H9 (cell line): ENCODE measurements at regions not wholly inside any gene's neighbourhood (a gene's known extent, or its start where the extent isn't known, plus 50 kb on each side); places are given as distances from the start of the nearest gene placed in this dataset.

Experiments
- DNase-seq: peaks from one replicate; pipeline ENCODE4 v3.0.0-alpha.2; 2017
- H2AFZ ChIP-seq: one replicate; pipeline ENCODE4 v1.6.1; 2013; ENCODE audit warnings: mild to moderate bottlenecking, low read length, control low read depth, moderate library complexity
- H2AK5ac ChIP-seq: 2 replicates; pipeline ENCODE4 v1.6.1; 2013; ENCODE audit warnings: low read length, control low read depth, mixed read lengths; ENCODE audit not compliant: insufficient read length
- H2BK120ac ChIP-seq: one replicate; pipeline ENCODE4 v1.6.1; 2013; ENCODE audit warnings: low read depth, mild to moderate bottlenecking, low read length, control low read depth, inconsistent platforms; ENCODE audit not compliant: poor library complexity, severe bottlenecking
- H2BK12ac ChIP-seq: 2 replicates; pipeline ENCODE4 v1.6.1; 2013; ENCODE audit warnings: low read length, control low read depth, mixed read lengths, low read depth; ENCODE audit not compliant: insufficient read length
- H2BK15ac ChIP-seq: 2 replicates; pipeline ENCODE4 v1.6.1; 2013; ENCODE audit warnings: low read depth, low read length, control low read depth
- H2BK20ac ChIP-seq: one replicate; pipeline ENCODE4 v1.6.1; 2013; ENCODE audit warnings: low read depth, mild to moderate bottlenecking, low read length, control low read depth, inconsistent platforms; ENCODE audit not compliant: poor library complexity, severe bottlenecking
- H2BK5ac ChIP-seq: 2 replicates; pipeline ENCODE4 v1.6.1; 2013; ENCODE audit warnings: low read length, control low read depth, mixed read lengths; ENCODE audit not compliant: insufficient read length
- H3K14ac ChIP-seq: 2 replicates; pipeline ENCODE4 v1.6.1; 2013; ENCODE audit warnings: low read length, control low read depth; ENCODE audit not compliant: insufficient read depth
- H3K18ac ChIP-seq: 2 replicates; pipeline ENCODE4 v1.6.1; 2013; ENCODE audit warnings: low read depth, mild to moderate bottlenecking, mixed read lengths, low read length, control low read depth; ENCODE audit not compliant: insufficient read length
- H3K23ac ChIP-seq: 2 replicates; pipeline ENCODE4 v1.6.1; 2013; ENCODE audit warnings: low read length, control low read depth, mixed read lengths, low read depth; ENCODE audit not compliant: insufficient read length
- H3K23me2 ChIP-seq: 2 replicates; pipeline ENCODE4 v1.6.1; 2013; ENCODE audit warnings: low read depth, mild to moderate bottlenecking, mixed read lengths, low read length, control low read depth; ENCODE audit not compliant: insufficient read length, poor library complexity, severe bottlenecking
- H3K27ac ChIP-seq: 2 replicates; pipeline ENCODE4 v1.5.1; 2013; ENCODE audit warnings: low read length, control low read depth, mixed read lengths, low read depth; ENCODE audit not compliant: insufficient read length
- H3K27me3 ChIP-seq: 2 replicates; pipeline ENCODE4 v1.6.1; 2013; ENCODE audit warnings: low read length, control low read depth, inconsistent platforms; ENCODE audit not compliant: insufficient read depth
- H3K4ac ChIP-seq: 2 replicates; pipeline ENCODE4 v1.6.1; 2013; ENCODE audit warnings: low read depth, mild to moderate bottlenecking, control low read depth, inconsistent platforms, low read length, moderate library complexity
- H3K4me1 ChIP-seq: 2 replicates; pipeline ENCODE4 v1.6.1; 2013; ENCODE audit warnings: low read length, control low read depth, inconsistent platforms; ENCODE audit not compliant: insufficient read depth
- H3K4me2 ChIP-seq: 2 replicates; pipeline ENCODE4 v1.6.1; 2013; ENCODE audit warnings: low read length, control low read depth, mixed read lengths; ENCODE audit not compliant: insufficient read length, insufficient read depth
- H3K56ac ChIP-seq: 2 replicates; pipeline ENCODE4 v1.6.1; 2013; ENCODE audit warnings: low read depth, mild to moderate bottlenecking, mixed read lengths, low read length, control low read depth; ENCODE audit not compliant: insufficient read length
- H3K79me1 ChIP-seq: 2 replicates; pipeline ENCODE4 v1.6.1; 2013; ENCODE audit warnings: low read depth, mild to moderate bottlenecking, moderate library complexity, low read length, control low read depth, inconsistent platforms; ENCODE audit not compliant: insufficient read depth, poor library complexity, severe bottlenecking
- H3K79me2 ChIP-seq: 2 replicates; pipeline ENCODE4 v1.6.1; 2013; ENCODE audit warnings: low read length, control low read depth, inconsistent platforms; ENCODE audit not compliant: insufficient read depth
- H3K9ac ChIP-seq: 2 replicates; pipeline ENCODE4 v1.6.1; 2013; ENCODE audit warnings: low read length, control low read depth, mixed read lengths; ENCODE audit not compliant: insufficient read length; ENCODE audit errors: extremely low read depth
- H3K9me3 ChIP-seq: one replicate; pipeline ENCODE4 v1.6.1; 2013; ENCODE audit warnings: low read depth, low read length, inconsistent platforms; ENCODE audit not compliant: control insufficient read depth
- H3T11ph ChIP-seq: one replicate; pipeline ENCODE4 v1.6.1; 2013; ENCODE audit warnings: mild to moderate bottlenecking, low read length, control low read depth, inconsistent platforms
- H4K20me1 ChIP-seq: one replicate; pipeline ENCODE4 v1.6.1; 2013; ENCODE audit not compliant: control insufficient read depth, insufficient read length, insufficient read depth
- H4K5ac ChIP-seq: 2 replicates; pipeline ENCODE4 v1.6.1; 2013; ENCODE audit warnings: low read depth, mild to moderate bottlenecking, mixed read lengths, low read length, control low read depth; ENCODE audit not compliant: insufficient read length
- H4K8ac ChIP-seq: replicated peaks from 2 replicates; pipeline ENCODE4 v1.6.1; 2013; ENCODE audit warnings: low read length, control low read depth, mixed read lengths, low read depth; ENCODE audit not compliant: insufficient read length
- H4K91ac ChIP-seq: 2 replicates; pipeline ENCODE4 v1.6.1; 2013; ENCODE audit warnings: low read depth, mild to moderate bottlenecking, moderate library complexity, mixed read lengths, low read length, control low read depth; ENCODE audit not compliant: insufficient read length
- H3K27ac Mint-ChIP-seq, 3 experiments: 2 replicates in 2 of 3; 3 replicates in 1 of 3; pipeline ENCODE4 v1.8.0; 2020 to 2021; ENCODE audit warnings: mixed read lengths in 3 of 3, mild to moderate bottlenecking in 1 of 3, moderate library complexity in 1 of 3
- H3K27me3 Mint-ChIP-seq: 2 replicates; pipeline ENCODE4 v1.8.0; 2021; ENCODE audit warnings: low read depth, mild to moderate bottlenecking, moderate library complexity, mixed read lengths
- H3K36me3 Mint-ChIP-seq, 3 experiments: 2 replicates in 2 of 3; 3 replicates in 1 of 3; pipeline ENCODE4 v1.8.0; 2020 to 2021; ENCODE audit warnings: low read depth in 3 of 3, mixed read lengths in 3 of 3; ENCODE audit not compliant: insufficient read depth in 1 of 3
- H3K4me1 Mint-ChIP-seq, 2 experiments: 2 replicates each; pipeline ENCODE4 v1.8.0; 2020; ENCODE audit warnings: mixed read lengths in 2 of 2
- H3K4me3 Mint-ChIP-seq, 2 experiments: 2 replicates in 1 of 2; 3 replicates in 1 of 2; pipeline ENCODE4 v1.8.0; 2020 to 2021; ENCODE audit warnings: mild to moderate bottlenecking in 2 of 2, mixed read lengths in 2 of 2, moderate library complexity in 1 of 2
- H3K9me3 Mint-ChIP-seq, 2 experiments: 2 replicates in 1 of 2; 3 replicates in 1 of 2; pipeline ENCODE4 v1.8.0; 2020; ENCODE audit warnings: mild to moderate bottlenecking in 2 of 2, mixed read lengths in 2 of 2, moderate library complexity in 1 of 2
- WGBS: extraction: QIAGEN DNeasy Blood & Tissue Kit; methylation state at CpG from one replicate; pipeline ENCODE4 v1.1.7; 2013; ENCODE audit warnings: missing lambda C conversion rate, low lambda C conversion rate, mixed read lengths; ENCODE audit not compliant: insufficient read length; ENCODE audit errors: extremely low coverage; 5-methylcytosine and 5-hydroxymethylcytosine counted together
- TF ChIP-seq, protein P1 (sequence below): fragments of 200-600 bp; sonication (generic); conservative IDR thresholded peaks from 3 replicates; pipeline ENCODE4 v1.8.0; 2021; ENCODE audit warnings: antibody characterized with exemption, mild to moderate bottlenecking

DNA sequence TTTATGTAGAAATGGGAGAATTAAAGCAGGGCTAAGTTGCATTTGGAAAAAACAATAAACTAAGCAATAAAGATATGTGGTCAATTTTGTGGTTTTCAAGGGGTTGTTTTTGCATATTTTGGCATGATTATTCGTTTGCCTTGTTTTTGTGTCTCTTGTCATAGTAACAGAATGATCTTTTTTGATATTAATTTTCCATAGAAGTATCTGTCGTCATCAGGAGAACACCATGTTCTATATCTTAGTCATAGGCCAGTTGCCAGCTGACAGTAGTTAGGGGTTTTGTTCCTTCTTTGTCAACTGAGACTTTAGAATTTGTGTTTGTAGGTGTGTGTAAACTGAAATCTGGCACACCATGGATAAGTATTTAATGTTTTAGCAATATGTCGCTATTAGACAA is 1354.8 kb downstream of the LRFN5 start:
- no peak overlapping the region for H3K4me3 Mint-ChIP-seq
- no peak overlapping the region for H2BK15ac ChIP-seq
- H2BK120ac ChIP-seq, result no peak overlapping the region
- H3K79me1 ChIP-seq, result no peaks in the 10 kb centered on the region
- H3K4ac ChIP-seq, result no peak overlapping the region
- no peak overlapping the region for H3K18ac ChIP-seq
- H3K23ac ChIP-seq, result no peak overlapping the region
- H3K27ac Mint-ChIP-seq, result no peak overlapping the region
- no peaks in the 10 kb centered on the region for H3K9me3 ChIP-seq
- no peak overlapping the region for H3K27ac ChIP-seq
- H2BK12ac ChIP-seq, result no peak overlapping the region
- no peak overlapping the region for H3K14ac ChIP-seq
- no peaks in the 10 kb centered on the region for H3K27me3 ChIP-seq
- no peaks in the 10 kb centered on the region for H3K23me2 ChIP-seq
- no peak overlapping the region for H4K8ac ChIP-seq
- no peak overlapping the region for H2BK20ac ChIP-seq
- H3K36me3 Mint-ChIP-seq, result peaks cover 2 to 6% (median 3%) of the 10 kb centered on the region in 3 experiments; a peak in 4 of 7 replicates
- no peak overlapping the region for H2AK5ac ChIP-seq
- no peak overlapping the region for H3K56ac ChIP-seq
- no CpG with 5 or more reads among the region's 3 CpGs for WGBS
- H3K9me3 Mint-ChIP-seq, result peaks cover 7 to 11% of the 10 kb centered on the region in 2 experiments; a peak in 4 of 5 replicates
- no peak overlapping the region for H2AFZ ChIP-seq
- no peak overlapping the region for H3T11ph ChIP-seq
- no peak overlapping the region for H4K91ac ChIP-seq
- no peaks in the 10 kb centered on the region for H3K79me2 ChIP-seq
- H3K4me1 ChIP-seq, result no peaks in the 10 kb centered on the region
- H3K27me3 Mint-ChIP-seq, result peaks cover 40% of the 10 kb centered on the region
- H4K20me1 ChIP-seq, result no peaks in the 10 kb centered on the region
- H3K4me1 Mint-ChIP-seq, result peaks cover 8 to 10% of the 10 kb centered on the region in 2 experiments
- TF ChIP-seq, protein P1, sequence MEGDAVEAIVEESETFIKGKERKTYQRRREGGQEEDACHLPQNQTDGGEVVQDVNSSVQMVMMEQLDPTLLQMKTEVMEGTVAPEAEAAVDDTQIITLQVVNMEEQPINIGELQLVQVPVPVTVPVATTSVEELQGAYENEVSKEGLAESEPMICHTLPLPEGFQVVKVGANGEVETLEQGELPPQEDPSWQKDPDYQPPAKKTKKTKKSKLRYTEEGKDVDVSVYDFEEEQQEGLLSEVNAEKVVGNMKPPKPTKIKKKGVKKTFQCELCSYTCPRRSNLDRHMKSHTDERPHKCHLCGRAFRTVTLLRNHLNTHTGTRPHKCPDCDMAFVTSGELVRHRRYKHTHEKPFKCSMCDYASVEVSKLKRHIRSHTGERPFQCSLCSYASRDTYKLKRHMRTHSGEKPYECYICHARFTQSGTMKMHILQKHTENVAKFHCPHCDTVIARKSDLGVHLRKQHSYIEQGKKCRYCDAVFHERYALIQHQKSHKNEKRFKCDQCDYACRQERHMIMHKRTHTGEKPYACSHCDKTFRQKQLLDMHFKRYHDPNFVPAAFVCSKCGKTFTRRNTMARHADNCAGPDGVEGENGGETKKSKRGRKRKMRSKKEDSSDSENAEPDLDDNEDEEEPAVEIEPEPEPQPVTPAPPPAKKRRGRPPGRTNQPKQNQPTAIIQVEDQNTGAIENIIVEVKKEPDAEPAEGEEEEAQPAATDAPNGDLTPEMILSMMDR, result no peak
- H3K4me2 ChIP-seq, result no peak overlapping the region
- no peak overlapping the region for H3K9ac ChIP-seq
- no peak overlapping the region for H4K5ac ChIP-seq
- H2BK5ac ChIP-seq, result no peak overlapping the region
- DNase-seq, result no peak
